ENCODE measurements at regions not wholly inside any gene's neighbourhood (a gene's known extent, or its start where the extent isn't known, plus 50 kb on each side); places are given as distances from the start of the nearest gene placed in this dataset.

DNA sequence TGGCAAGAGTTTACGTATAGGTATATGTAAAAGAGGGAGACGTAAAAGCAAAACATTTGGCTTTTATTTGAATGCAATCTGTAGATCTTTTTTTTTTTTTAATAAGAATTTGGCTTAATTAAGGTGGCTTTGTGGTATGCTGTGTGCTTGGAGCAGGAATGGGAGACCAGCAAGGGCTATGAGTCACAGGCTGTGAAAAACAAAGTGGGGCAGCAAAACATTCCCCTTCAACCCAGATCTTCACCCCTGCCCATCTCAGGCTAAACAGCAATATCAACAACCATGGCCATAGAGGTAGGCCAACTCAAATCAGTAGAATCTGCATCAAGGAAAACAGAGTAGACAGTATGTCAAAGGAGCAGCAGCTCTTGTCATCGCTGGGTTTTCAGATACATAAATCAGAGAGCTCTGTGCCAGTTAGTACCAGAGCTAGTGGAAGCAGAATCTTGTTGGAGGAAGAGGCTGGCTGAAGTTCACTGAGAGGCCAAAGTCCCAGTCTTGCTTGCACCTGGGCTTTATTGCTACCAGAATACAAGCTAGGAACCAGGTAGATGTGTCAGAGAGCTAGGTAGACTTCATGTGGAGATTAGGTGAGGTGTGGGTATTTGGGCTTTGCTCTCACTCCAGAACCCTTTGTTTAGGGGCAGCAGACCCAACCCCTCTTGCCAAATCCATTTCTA, 191.5 kb upstream of the FANCL start:
- peak; percentile 39 for DNase-seq
- Histone ChIP-seq H3K4me1 (no peaks in the 10 kb centered on the region), H3K9ac (ENCODE audit: low read depth in 2 of 2, low read length in 2 of 2) (no peak overlapping the region), H3K27me3 (no peaks in the 10 kb centered on the region), H3K36me3 (no peaks in the 10 kb centered on the region), H3K4me3 (no peak overlapping the region), H3K9me3 (no peaks in the 10 kb centered on the region), H3K27ac (no peak overlapping the region)
- intact Hi-C loops (cut with DNase I) = no loop called here
- TF ChIP-seq, protein P1, sequence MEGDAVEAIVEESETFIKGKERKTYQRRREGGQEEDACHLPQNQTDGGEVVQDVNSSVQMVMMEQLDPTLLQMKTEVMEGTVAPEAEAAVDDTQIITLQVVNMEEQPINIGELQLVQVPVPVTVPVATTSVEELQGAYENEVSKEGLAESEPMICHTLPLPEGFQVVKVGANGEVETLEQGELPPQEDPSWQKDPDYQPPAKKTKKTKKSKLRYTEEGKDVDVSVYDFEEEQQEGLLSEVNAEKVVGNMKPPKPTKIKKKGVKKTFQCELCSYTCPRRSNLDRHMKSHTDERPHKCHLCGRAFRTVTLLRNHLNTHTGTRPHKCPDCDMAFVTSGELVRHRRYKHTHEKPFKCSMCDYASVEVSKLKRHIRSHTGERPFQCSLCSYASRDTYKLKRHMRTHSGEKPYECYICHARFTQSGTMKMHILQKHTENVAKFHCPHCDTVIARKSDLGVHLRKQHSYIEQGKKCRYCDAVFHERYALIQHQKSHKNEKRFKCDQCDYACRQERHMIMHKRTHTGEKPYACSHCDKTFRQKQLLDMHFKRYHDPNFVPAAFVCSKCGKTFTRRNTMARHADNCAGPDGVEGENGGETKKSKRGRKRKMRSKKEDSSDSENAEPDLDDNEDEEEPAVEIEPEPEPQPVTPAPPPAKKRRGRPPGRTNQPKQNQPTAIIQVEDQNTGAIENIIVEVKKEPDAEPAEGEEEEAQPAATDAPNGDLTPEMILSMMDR (IDR thresholded peaks at IDR 0.05) = no peak

DNA sequence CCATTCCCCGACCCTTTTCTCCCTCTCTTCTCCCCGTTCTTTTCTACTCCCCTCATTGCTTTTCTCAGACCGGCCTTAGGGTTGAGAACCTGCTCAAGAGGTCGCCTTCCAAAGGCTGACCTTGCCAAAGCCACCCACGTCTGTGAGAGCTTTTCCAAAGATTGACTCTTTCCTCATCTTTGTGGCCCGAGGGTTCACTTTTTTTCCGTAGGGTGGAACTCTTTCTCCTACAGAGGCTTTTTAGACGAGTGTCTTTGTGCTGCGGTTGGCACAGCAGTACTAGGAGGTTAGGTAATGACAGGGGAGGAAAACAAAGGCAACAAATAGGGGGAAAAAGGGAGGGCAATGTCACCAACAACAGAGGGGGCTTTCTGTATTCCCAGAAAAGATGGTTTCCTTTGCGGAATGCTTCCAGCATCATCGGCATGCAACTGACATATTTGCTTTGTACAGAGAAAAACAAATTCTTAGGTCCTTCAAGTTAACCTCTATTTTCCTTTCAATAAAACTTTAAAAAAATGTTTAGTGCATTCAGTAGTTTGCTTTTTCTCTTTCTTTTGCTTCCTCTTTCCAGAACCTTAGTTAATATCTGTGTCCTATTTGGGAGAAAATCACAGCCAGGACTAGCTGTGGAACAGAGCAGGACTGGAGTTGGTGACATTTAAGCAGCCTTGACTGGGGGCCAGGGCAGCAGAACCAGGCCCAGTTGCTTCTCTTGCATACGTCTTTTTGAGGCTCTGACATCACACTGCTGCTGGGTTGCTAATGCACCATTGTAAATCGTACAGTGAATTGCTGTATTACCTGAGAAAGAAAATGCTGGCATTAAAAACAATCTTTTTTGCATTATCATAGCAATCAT, 188.1 kb upstream of the FANCL start:
- no peaks in the 10 kb centered on the region for H3K4me1 ChIP-seq
- intact Hi-C loops (cut with DNase I) = no loop called here
- no peaks in the 10 kb centered on the region for H3K27me3 ChIP-seq
- no peak for DNase-seq
- TF ChIP-seq, protein P1 (IDR thresholded peaks at IDR 0.05) = no peak
- H3K9ac ChIP-seq (ENCODE audit: low read depth in 2 of 2, low read length in 2 of 2) = no peak overlapping the region
- H3K27ac ChIP-seq = no peak overlapping the region
- no peak overlapping the region for H3K4me3 ChIP-seq
- no peaks in the 10 kb centered on the region for H3K36me3 ChIP-seq
- no peaks in the 10 kb centered on the region for H3K9me3 ChIP-seq

DNA sequence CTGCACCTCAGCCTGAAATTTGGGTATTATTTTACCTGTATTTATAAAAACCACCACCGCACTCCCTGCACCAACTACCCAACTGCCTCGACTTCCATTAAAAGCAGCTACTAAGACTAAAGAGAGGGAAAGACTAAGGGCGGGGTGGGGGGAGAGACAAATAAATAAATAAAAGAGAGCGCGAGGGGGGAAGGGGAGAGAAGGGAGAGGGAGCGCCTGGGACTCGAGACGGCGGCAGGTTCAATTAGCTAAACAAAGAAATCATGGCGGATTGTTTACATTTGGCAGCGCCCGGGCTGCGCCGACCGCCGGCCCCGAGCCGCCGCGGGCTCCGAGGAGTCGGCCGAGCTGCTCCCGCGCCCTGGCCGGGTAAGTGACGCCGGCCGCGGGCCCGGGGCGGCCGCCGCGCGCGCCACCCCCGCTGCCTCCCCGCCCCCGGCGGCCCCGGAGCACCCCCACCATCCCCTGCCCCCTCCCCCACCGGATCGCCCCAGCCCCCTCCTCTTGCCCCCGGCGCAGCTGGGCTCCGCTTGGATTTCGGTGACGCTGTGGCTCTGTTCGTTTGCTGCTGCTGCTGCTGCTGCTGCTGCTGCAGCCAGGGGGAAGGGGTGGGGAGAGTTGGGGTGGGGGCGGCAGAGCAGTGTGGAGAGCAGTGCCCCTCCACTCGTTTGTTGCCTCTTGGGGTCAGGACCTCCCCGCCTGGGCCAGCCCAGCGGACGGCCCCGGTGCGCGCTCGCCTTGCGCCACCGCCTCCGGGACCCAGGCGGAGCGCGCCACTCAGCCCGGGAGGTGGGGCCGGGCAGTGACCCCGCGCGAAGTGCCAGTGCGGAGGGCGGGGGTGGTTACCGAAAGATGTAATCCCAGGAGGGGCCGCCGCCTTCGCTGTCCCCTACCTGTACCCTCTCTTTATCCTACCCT, 187.2 kb upstream of the FANCL start:
- H3K9ac ChIP-seq (ENCODE audit: low read depth in 2 of 2, low read length in 2 of 2) = no peak overlapping the region
- intact Hi-C loops (cut with DNase I) = no loop called here
- H3K27ac ChIP-seq = no peak overlapping the region
- H3K27me3 ChIP-seq = no peaks in the 10 kb centered on the region
- DNase-seq = peak; percentile 22
- H3K36me3 ChIP-seq = no peaks in the 10 kb centered on the region
- H3K4me3 ChIP-seq = peak overlapping the region; percentile 28
- H3K9me3 ChIP-seq = no peaks in the 10 kb centered on the region
- TF ChIP-seq, protein P1 (IDR thresholded peaks at IDR 0.05) = no peak
- no peaks in the 10 kb centered on the region for H3K4me1 ChIP-seq

DNA sequence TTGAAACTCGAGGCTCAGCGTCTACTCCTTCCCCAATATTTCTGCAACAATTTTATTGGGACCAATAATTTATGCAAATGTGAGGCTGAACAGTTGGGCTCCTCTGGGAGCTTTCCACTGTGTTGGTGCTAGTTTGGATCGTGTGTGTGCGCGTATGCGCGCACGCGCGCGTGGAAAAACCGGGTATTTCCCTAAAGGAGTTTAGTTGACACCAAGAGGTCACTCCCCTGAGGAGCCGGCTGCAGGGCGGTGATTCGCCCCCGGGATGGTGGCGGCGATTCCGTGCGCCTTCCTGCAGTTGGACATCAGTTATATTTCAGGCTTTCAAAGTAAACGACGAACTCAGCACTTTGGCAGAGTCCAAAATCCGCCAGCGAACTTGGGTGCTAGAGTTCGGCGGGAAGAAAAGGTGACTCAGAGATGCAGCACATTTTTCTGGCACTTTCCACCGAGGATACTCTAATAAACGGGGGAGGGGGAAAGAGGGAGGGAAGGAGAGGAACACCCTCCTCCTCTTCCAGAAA, 186.5 kb upstream of the FANCL start:
- H3K27ac ChIP-seq = no peak overlapping the region
- peak; percentile 29 for DNase-seq
- H3K4me1 ChIP-seq = no peaks in the 10 kb centered on the region
- intact Hi-C loops (cut with DNase I) = no loop called here
- TF ChIP-seq, protein P1 (IDR thresholded peaks at IDR 0.05) = no peak
- peak overlapping the region; percentile 28 for H3K4me3 ChIP-seq
- no peaks in the 10 kb centered on the region for H3K36me3 ChIP-seq
- no peak overlapping the region for H3K9ac ChIP-seq (ENCODE audit: low read depth in 2 of 2, low read length in 2 of 2)
- H3K27me3 ChIP-seq = no peaks in the 10 kb centered on the region
- H3K9me3 ChIP-seq = no peaks in the 10 kb centered on the region

DNA sequence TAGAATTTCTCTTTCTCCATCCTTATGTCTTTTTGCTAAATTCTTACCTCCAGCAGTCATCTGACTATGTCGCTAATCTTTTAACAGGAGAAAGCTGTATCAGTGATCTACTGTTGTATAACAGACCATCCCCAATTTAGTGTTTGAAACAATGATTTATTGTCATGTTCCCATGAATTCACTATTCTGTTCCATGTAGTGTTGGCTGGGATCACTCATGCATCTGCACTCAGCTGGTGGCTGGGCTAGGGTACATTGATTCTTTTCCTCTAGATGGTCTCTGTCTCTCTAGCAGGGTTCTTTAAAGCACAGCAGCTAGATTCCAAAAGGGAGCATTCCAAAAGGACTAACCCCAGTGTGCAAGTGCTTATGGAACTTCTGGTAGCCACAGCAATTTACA, 184.2 kb upstream of the FANCL start:
- Histone ChIP-seq H3K4me1 (no peaks in the 10 kb centered on the region), H3K27ac (no peak overlapping the region), H3K9ac (ENCODE audit: low read depth in 2 of 2, low read length in 2 of 2) (no peak overlapping the region), H3K27me3 (no peaks in the 10 kb centered on the region), H3K4me3 (no peak overlapping the region), H3K36me3 (no peaks in the 10 kb centered on the region), H3K9me3 (no peaks in the 10 kb centered on the region)
- TF ChIP-seq, protein P1 (IDR thresholded peaks at IDR 0.05) = no peak
- intact Hi-C loops (cut with DNase I) = no loop called here
- DNase-seq = no peak
